ENCODE measurements at regions not wholly inside any gene's neighbourhood (a gene's known extent, or its start where the extent isn't known, plus 50 kb on each side); places are given as distances from the start of the nearest gene placed in this dataset.

GRCh38 chr6:147046141-147046877 lies 157.9 kb upstream of the STXBP5 start:
- DNase-seq, result no peak

- DNase-seq, result no peak
These were observed 155.3 kb upstream of the STXBP5 start for GRCh38 chr6:147048930-147049329.

GRCh38 chr6:147053311-147053921 lies 150.8 kb upstream of the STXBP5 start:
- no peak for DNase-seq

- DNase-seq, result no peak
These were observed 150.1 kb upstream of the STXBP5 start for GRCh38 chr6:147054158-147054557.

- no peak for DNase-seq
These were observed 149.3 kb upstream of the STXBP5 start for GRCh38 chr6:147054871-147055270.

- DNase-seq, result no peak
These were observed 148.3 kb upstream of the STXBP5 start for GRCh38 chr6:147055821-147056392.

- DNase-seq, result peak; percentile 53
These were observed 147.0 kb upstream of the STXBP5 start for GRCh38 chr6:147057188-147057587.

GRCh38 chr6:147057705-147058342 lies 146.4 kb upstream of the STXBP5 start:
- DNase-seq, result no peak

- DNase-seq, result no peak
These were observed 145.3 kb upstream of the STXBP5 start for GRCh38 chr6:147058786-147059385.

GRCh38 chr6:147060636-147061035 lies 143.6 kb upstream of the STXBP5 start:
- no peak for DNase-seq

- DNase-seq, result no peak
These were observed 143.0 kb upstream of the STXBP5 start for GRCh38 chr6:147061252-147061651.

- DNase-seq, result no peak
These were observed 140.7 kb upstream of the STXBP5 start for GRCh38 chr6:147063469-147064031.

- DNase-seq, result no peak
These were observed 138.4 kb upstream of the STXBP5 start for GRCh38 chr6:147065786-147066185.

GRCh38 chr6:147067184-147067583 lies 137.0 kb upstream of the STXBP5 start:
- DNase-seq, result no peak

- no peak for DNase-seq
These were observed 132.4 kb upstream of the STXBP5 start for GRCh38 chr6:147071776-147072175.

- DNase-seq, result no peak
These were observed 128.8 kb upstream of the STXBP5 start for GRCh38 chr6:147075381-147075780.

- no peak for DNase-seq
These were observed 127.0 kb upstream of the STXBP5 start for GRCh38 chr6:147077251-147077650.

- no peak for DNase-seq
These were observed 126.1 kb upstream of the STXBP5 start for GRCh38 chr6:147078106-147078505.

GRCh38 chr6:147078602-147079001 lies 125.6 kb upstream of the STXBP5 start:
- DNase-seq, result no peak

- DNase-seq, result no peak
These were observed 124.0 kb upstream of the STXBP5 start for GRCh38 chr6:147080225-147080624.

- no peak for DNase-seq
These were observed 123.1 kb upstream of the STXBP5 start for GRCh38 chr6:147081076-147081609.

- no peak for DNase-seq
These were observed 116.6 kb upstream of the STXBP5 start for GRCh38 chr6:147087641-147088040.

GRCh38 chr6:147088861-147089260 lies 115.4 kb upstream of the STXBP5 start:
- no peak for DNase-seq

All from inflammatory macrophage treated with lipopolysaccharide for 4 hours (primary cell).